ENCODE measurements at regions not wholly inside any gene's neighbourhood (a gene's known extent, or its start where the extent isn't known, plus 50 kb on each side); places are given as distances from the start of the nearest gene placed in this dataset.

DNA sequence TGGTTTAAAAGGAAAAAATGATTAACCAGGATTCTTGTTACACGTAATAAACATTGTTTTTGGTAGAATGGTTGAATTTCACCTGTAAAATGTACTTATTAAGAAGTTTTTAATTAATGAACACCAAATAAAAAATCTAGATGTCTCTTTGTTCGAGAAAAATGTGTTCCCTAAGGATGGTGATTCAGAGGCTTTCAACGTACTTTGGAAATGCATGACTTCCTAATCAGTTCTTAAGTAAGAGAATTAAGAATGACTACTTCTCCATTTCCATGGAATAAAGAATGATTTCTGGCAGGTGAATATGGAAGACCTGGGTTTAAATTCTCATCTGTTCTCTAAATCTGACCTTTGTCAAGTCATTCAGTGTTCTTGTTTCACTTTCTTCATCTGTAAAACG is 428.6 kb downstream of the KCNH5 start:
- no peak overlapping the region for H3K4me3 Mint-ChIP-seq
- H3K27me3 Mint-ChIP-seq: no peaks in the 10 kb centered on the region
- H3K4me1 Mint-ChIP-seq: no peaks in the 10 kb centered on the region
- no peak overlapping the region for H3K27ac Mint-ChIP-seq
- CTCF ChIA-PET: no interaction called here
- H3K9me3 Mint-ChIP-seq: peaks cover 5% of the 10 kb centered on the region
- no peak for DNase-seq
- H3K36me3 Mint-ChIP-seq: no peaks in the 10 kb centered on the region

DNA sequence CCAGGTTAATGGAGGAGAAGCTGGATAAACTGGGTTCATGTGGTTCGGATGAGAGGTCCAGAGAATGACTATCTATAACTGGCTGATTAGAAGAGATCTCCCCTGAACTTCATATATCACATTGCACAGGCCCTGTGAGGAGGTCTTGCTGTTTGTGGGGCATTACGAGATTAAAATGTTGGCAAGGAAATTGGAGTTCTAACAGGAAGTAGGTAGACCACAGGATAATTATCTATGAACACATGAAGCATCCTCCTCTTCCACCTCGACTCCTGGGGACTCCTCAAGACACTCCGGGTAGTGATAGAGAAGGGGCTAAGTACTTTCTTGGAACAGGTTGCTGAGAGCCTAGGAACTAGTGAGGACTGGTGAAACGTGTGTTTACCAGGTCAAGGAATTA is 418.8 kb downstream of the KCNH5 start:
- Mint-ChIP-seq H3K27ac (no peak overlapping the region), H3K27me3 (no peaks in the 10 kb centered on the region), H3K4me3 (no peak overlapping the region), H3K9me3 (peaks cover 11% of the 10 kb centered on the region), H3K4me1 (no peaks in the 10 kb centered on the region), H3K36me3 (no peaks in the 10 kb centered on the region)
- CTCF ChIA-PET: no interaction called here
- no peak for DNase-seq

DNA sequence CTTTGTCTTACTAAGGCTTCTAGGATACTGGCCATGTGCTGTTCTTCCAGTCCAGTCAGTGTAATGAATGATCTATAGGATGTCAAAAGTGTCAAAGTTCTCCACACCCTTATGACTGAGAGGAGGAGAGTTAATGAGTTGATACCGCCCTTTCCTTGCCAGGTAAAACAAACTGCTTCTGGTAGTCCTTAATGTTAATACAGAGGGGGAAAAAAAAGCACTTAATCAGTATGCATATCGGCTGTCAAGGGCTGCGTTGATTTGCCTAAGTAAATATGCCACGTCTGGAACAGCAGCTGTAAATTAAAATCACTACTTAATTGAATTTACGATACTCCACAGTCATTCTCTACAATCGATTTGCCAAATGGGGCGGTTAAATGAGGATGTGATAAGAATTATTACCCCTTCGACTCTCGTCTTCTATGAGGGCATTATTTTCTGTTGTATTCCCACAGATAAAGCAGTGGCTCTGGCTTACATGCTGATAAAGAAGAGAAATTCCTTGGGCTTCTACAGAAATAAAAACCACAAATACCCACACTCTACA is 416.0 kb downstream of the KCNH5 start:
- Mint-ChIP-seq H3K4me3 (no peak overlapping the region), H3K36me3 (no peaks in the 10 kb centered on the region), H3K27me3 (no peaks in the 10 kb centered on the region), H3K27ac (no peak overlapping the region), H3K9me3 (peaks cover 17% of the 10 kb centered on the region), H3K4me1 (no peaks in the 10 kb centered on the region)
- CTCF ChIA-PET: no interaction called here
- no peak for DNase-seq

DNA sequence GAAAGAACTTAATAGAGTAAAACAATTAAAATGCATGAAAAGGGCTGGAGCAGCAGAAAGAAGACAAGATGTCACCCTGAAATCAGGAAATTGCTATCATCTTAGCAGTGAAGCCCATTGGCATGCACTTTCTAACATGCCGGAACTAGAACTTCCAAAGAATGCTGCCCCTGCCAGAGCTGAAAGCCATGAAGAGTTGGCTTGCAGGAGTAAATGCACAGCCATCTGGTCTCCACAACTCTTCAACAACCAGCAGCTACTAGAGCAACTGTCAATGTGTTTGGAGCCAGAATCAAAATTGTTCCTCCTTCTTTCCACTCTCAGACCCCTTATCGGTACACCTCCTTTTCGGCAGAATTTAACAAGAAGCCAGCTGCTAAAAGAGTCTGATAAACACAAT is 414.1 kb downstream of the KCNH5 start:
- Mint-ChIP-seq H3K27me3 (no peaks in the 10 kb centered on the region), H3K27ac (no peak overlapping the region), H3K9me3 (peaks cover 17% of the 10 kb centered on the region), H3K36me3 (no peaks in the 10 kb centered on the region), H3K4me1 (no peaks in the 10 kb centered on the region), H3K4me3 (no peak overlapping the region)
- DNase-seq: no peak
- CTCF ChIA-PET: no interaction called here

DNA sequence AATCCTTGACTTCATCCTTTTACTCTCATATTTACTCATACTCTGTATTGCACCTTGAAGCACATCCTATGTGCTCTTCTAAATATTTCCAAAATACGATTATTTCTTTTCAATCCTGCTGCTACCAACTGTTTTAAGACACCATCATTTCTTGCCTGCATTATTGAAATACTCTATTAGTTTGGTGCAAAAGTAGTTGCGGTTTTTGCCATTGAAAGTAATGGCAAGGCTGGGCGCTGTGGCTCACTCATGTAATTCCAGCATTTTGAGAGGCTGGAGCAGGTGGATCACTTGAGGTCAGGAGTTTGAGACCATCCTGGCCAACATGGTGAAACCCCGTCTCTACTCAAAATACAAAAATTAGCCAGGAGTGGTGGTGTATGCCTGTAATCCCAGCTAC is 412.5 kb downstream of the KCNH5 start:
- CTCF ChIA-PET: no interaction called here
- Mint-ChIP-seq H3K27ac (no peak overlapping the region), H3K36me3 (no peaks in the 10 kb centered on the region), H3K4me3 (no peak overlapping the region), H3K27me3 (no peaks in the 10 kb centered on the region), H3K4me1 (no peaks in the 10 kb centered on the region), H3K9me3 (peaks cover 11% of the 10 kb centered on the region)
- DNase-seq: no peak

DNA sequence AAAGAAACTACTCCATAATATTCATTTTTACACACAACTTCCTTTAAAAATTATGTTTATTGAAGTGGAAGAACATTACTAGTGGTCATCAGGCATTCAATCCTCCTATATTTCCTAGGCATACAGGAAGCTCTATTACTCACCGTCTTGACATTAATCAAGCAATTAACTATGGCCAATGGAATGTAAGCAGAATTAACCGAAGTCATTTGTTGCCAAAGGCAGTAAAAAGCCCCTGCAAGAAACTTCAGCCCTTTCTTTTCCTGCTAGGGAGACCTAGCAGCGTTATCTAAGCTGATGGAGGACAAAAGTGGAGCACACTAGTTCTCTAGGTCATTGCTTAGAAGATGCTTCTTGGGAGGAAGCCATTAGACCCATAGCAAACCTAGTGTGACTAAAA is 399.6 kb downstream of the KCNH5 start:
- DNase-seq: no peak
- no peaks in the 10 kb centered on the region for H3K4me1 Mint-ChIP-seq
- no peaks in the 10 kb centered on the region for H3K27me3 Mint-ChIP-seq
- H3K9me3 Mint-ChIP-seq: peaks cover 5% of the 10 kb centered on the region
- H3K4me3 Mint-ChIP-seq: no peak overlapping the region
- H3K36me3 Mint-ChIP-seq: no peaks in the 10 kb centered on the region
- H3K27ac Mint-ChIP-seq: no peak overlapping the region
- CTCF ChIA-PET: no interaction called here
